SK-N-MC (cell line): ENCODE measurements at regions not wholly inside any gene's neighbourhood (a gene's known extent, or its start where the extent isn't known, plus 50 kb on each side); places are given as distances from the start of the nearest gene placed in this dataset.

Source experiments
- DNase-seq: peaks from one replicate; pipeline ENCODE4 v3.0.0-alpha.2; 2011; ENCODE audit warnings: low read depth, low spot score
- H3K27ac ChIP-seq: fragments of 200-600 bp; sonication (generic); 2 replicates; pipeline ENCODE4 v1.5.1; 2016; ENCODE audit warnings: mixed run types
- H3K36me3 ChIP-seq: fragments of 200-600 bp; sonication (generic); 2 replicates; pipeline ENCODE4 v1.6.1; 2017; ENCODE audit warnings: antibody characterized with exemption, low read length, mixed read lengths; ENCODE audit not compliant: insufficient read depth
- H3K4me3 ChIP-seq: fragments of 200-600 bp; sonication (generic); 2 replicates; pipeline ENCODE4 v1.5.1; 2016
- H3K9ac ChIP-seq: fragments of 200-600 bp; sonication (generic); 2 replicates; pipeline ENCODE4 v1.8.0; 2017; ENCODE audit warnings: mixed run types, mixed read lengths; ENCODE audit not compliant: insufficient read length
- H3K9me3 ChIP-seq: fragments of 200-600 bp; sonication (generic); 2 replicates; pipeline ENCODE4 v1.6.1; 2017; ENCODE audit warnings: low read depth, mild to moderate bottlenecking, antibody characterized with exemption, low read length, moderate library complexity, mixed read lengths
- EZH2 ChIP-seq: fragments of 200-600 bp; sonication (generic); IDR thresholded peaks from one replicate; pipeline ENCODE4 v1.6.1; 2017; ENCODE audit warnings: antibody characterized with exemption
- FOXP2 ChIP-seq: optimal IDR thresholded peaks from 2 replicates; pipeline ENCODE3; 2011; ENCODE audit warnings: mild to moderate bottlenecking, moderate library complexity; ENCODE audit not compliant: insufficient read depth; ENCODE audit errors: extremely low read length, control extremely low read depth
- POLR2AphosphoS5 ChIP-seq: IDR thresholded peaks from 2 replicates; pipeline ENCODE4 v1.6.1; 2012; ENCODE audit warnings: mild to moderate bottlenecking, low read depth, low read length, borderline replicate concordance

DNA sequence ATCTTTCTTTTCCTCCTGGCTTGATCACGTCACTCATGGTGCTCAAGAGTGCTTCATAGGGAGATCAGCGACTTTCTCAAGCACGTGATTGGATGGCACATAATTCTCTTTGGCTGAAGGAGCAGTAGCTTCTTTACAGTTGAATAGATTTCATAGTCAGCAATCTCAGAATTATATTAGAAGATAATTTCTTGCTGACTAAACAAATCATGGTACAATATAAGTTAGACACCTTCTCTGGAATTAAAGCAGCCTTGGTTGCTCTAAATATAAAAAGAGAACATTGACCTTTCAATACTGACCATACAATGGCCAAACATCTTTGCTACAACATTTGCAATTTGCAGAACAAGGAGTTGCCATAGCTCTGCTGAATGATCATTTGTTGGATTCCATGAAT is 238.5 kb upstream of the CHST9 start:
- Histone ChIP-seq H3K27ac (no peak overlapping the region), H3K4me3 (no peak overlapping the region), H3K36me3 (no peaks in the 10 kb centered on the region), H3K9ac (no peak overlapping the region), H3K9me3 (no peaks in the 10 kb centered on the region)
- TF ChIP-seq EZH2: no peak
- DNase-seq: no peak

DNA sequence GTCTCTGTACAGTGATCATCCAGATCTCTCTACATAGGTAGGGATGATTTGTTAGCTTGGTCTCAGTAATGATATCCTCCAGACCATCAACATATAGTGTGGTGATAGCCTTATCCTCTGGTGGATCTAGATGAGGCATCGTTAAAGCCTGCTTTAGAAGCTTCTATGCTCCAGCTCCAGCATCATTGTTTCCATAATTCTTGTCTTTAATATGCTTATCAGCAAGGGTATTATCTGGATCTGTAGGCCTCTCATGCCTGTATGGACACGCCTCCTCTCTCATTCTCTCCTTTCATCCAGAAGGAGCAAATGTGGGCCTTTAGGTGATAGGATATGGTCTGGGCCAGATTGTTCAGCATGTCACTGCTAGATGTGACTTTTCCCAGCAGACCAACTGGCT is 234.5 kb upstream of the CHST9 start:
- TF ChIP-seq EZH2 (no peak), POLR2AphosphoS5 (no peak), FOXP2 (no peak)
- Histone ChIP-seq H3K27ac (no peak overlapping the region), H3K9me3 (no peaks in the 10 kb centered on the region), H3K36me3 (no peaks in the 10 kb centered on the region), H3K4me3 (no peak overlapping the region), H3K9ac (no peak overlapping the region)
- no peak for DNase-seq

DNA sequence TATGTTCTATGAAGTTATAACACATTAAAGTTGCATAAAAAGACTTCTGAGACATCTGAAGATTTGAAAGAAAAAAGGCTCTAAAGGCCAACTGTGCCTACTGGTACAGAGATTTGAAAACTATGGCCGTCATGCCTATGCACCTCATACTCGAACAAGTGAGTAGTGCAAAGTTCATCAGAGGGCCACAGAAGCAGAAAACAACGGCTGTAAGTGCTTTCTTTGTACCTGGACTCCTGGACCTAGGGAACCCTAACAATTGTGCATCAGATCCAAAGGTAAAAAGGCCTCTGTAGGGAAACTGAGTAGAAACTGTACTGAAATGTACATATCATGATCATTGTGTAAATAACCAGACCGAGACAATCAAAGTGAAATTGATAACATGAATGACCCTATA is 230.4 kb upstream of the CHST9 start:
- H3K36me3 ChIP-seq: no peaks in the 10 kb centered on the region

DNA sequence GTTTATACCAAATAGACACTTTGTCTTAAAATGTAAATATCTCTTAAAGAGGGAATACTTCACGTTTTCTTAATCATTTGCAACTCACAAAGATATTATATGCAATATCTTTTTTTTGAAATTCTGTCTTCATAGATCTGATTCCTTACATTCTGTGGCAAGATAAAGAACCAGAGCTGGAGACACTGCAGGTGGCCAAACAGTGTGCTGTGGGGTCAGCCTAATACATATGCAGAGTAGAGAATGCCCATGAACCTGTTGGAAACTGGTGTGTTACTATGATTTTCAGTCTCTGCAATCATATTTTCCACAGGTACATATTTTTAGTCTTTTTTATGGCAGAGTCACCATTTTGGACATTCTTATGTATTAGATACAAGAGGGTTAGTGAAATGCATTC is 229.6 kb upstream of the CHST9 start:
- H3K9me3 ChIP-seq: no peaks in the 10 kb centered on the region
- no peak for TF ChIP-seq EZH2
- TF ChIP-seq FOXP2: no peak
- no peak for TF ChIP-seq POLR2AphosphoS5
- no peak overlapping the region for H3K9ac ChIP-seq
- H3K36me3 ChIP-seq: no peaks in the 10 kb centered on the region
- no peak overlapping the region for H3K27ac ChIP-seq
- no peak overlapping the region for H3K4me3 ChIP-seq
- no peak for DNase-seq

More for the DNA sequence above, 230.4 kb upstream of the CHST9 start:
- H3K9me3 ChIP-seq: no peaks in the 10 kb centered on the region
- no peak for DNase-seq
- H3K27ac ChIP-seq: no peak overlapping the region
- H3K4me3 ChIP-seq: no peak overlapping the region
- TF ChIP-seq FOXP2 (no peak), POLR2AphosphoS5 (no peak), EZH2 (no peak)
- H3K9ac ChIP-seq: no peak overlapping the region

DNA sequence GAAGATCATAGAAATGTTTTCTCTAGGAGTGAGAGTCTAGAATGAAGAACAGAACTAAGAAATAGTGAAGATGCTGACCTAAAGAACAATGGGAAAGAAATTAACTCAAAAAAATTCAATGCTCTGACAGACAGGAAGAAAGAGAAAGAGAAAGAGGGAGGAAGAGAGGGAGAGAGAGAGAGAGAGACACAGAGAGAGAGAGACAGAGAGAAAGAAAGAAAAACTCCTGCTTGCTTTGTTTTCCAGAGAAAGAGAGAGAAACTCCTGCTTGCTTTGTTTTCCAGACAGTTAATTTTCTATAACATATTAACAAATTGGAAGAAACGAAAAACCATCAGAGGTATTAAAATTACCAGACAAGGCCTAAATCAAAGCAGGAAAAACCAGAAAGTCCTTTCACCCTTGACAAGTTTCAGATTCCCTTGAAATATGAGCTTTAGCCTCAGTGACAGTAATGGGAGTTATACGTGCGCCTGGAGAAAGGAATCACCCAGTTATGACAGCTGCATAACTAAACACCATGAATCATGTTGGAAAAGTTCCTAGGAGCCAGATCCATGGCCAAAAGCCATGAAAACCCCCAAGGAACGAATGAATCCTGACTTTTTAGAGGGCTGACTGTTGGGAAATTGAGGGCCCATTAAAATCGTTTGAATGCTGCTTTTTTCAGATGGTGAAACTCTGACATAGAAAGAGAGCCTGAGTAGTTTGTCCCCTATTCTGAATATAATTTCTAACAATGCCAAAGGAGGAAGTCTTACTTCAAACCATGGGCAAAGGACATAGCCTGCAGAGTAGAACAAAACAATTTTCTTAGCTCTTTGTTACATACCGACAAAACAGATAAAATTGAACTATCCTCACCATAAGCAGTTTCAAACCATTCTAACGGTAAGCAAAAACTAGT is 228.6 kb upstream of the CHST9 start:
- H3K9ac ChIP-seq: no peak overlapping the region
- no peak overlapping the region for H3K27ac ChIP-seq
- H3K4me3 ChIP-seq: no peak overlapping the region
- H3K36me3 ChIP-seq: no peaks in the 10 kb centered on the region
- no peak for TF ChIP-seq POLR2AphosphoS5
- no peak for TF ChIP-seq FOXP2
- no peak for TF ChIP-seq EZH2
- DNase-seq: no peak
- H3K9me3 ChIP-seq: no peaks in the 10 kb centered on the region

DNA sequence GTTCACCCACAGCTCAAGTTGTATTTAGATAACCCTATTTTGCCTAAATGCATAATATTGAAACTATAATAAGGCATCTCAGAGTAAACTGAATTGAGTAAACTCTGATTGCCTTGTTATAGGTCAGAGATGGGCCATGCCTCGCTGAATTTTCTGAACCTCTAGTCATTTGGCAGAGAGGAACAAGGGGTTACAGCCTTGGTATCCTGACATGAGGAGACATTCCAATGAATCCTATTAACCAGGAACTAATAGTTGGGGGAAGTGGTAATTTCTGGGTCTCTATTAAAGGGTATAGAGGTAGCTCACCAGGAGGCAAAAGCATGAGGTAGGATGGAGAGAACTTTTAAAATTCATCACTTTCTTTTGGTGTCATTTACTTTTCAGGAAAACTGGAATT is 227.4 kb upstream of the CHST9 start:
- no peak for TF ChIP-seq EZH2
- no peak for TF ChIP-seq FOXP2
- no peak for TF ChIP-seq POLR2AphosphoS5
- Histone ChIP-seq H3K36me3 (no peaks in the 10 kb centered on the region), H3K4me3 (no peak overlapping the region), H3K9me3 (no peaks in the 10 kb centered on the region), H3K9ac (no peak overlapping the region), H3K27ac (no peak overlapping the region)
- no peak for DNase-seq

DNA sequence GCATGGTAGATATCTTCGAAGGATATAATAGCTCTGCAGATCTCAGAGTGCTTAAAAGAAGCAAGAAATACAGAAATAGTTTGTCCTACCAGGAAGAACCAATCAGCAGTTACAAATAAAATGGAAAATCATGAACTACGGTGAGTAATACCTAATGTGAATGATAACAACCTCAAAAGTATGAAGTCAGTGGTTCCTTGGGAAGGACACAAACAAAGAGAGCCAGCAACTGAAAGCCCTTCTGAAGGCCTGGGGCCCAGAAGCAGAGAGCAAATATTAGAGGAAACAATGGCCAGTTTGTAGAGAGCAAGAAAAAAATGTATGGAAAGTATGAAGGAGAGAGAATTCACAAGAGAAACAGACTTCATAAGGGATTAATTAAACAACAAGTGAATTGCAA is 226.8 kb upstream of the CHST9 start:
- H3K36me3 ChIP-seq: no peaks in the 10 kb centered on the region
- H3K4me3 ChIP-seq: no peak overlapping the region
- no peak overlapping the region for H3K9ac ChIP-seq
- DNase-seq: no peak
- no peak for TF ChIP-seq POLR2AphosphoS5
- TF ChIP-seq FOXP2: no peak
- no peak for TF ChIP-seq EZH2
- H3K27ac ChIP-seq: no peak overlapping the region
- no peaks in the 10 kb centered on the region for H3K9me3 ChIP-seq

DNA sequence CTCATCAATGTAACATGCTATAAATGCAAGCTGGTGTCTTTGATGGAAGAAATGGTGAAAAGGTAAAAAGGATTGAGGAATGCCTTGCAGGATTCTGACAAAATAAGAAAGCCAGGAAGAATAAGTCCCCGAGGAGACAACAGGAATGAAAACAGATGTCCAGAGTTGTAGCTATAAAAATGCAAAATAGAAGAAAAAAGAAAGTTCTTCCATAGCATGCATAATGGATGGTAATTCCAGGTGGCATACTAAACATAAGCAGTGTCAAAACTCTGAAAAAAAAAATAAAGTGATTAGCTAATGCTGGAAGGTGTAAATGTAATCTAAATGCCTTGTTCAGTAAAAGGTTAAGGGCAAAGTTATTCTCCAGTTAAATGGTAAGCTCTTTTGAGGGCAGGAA is 225.9 kb upstream of the CHST9 start:
- Histone ChIP-seq H3K27ac (no peak overlapping the region), H3K4me3 (no peak overlapping the region), H3K9ac (no peak overlapping the region), H3K36me3 (no peaks in the 10 kb centered on the region), H3K9me3 (no peaks in the 10 kb centered on the region)
- no peak for DNase-seq
- TF ChIP-seq POLR2AphosphoS5 (no peak), EZH2 (no peak), FOXP2 (no peak)

DNA sequence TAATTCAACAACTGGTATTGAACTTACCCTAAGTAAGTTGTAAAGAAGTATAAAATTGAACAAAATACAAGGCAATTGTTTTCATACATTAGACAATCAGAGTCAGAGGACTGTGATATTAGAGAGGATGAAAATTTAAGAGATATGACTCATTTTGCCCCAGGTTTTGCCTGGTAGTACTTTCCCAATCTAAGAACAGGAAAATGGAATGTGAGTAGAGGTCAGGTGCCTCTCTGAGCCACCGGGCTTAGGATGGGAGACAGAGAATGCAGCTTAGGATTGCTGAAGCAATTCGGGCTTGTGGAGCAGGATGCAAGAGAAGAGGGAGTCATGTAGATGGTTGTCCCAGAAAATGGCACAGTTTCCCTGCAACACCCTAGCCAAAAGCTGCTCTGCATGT is 219.7 kb upstream of the CHST9 start:
- Histone ChIP-seq H3K9me3 (no peaks in the 10 kb centered on the region), H3K27ac (no peak overlapping the region), H3K36me3 (no peaks in the 10 kb centered on the region), H3K9ac (no peak overlapping the region), H3K4me3 (no peak overlapping the region)
- TF ChIP-seq FOXP2 (no peak), EZH2 (no peak), POLR2AphosphoS5 (no peak)
- DNase-seq: no peak
